ENCODE measurements at regions not wholly inside any gene's neighbourhood (a gene's known extent, or its start where the extent isn't known, plus 50 kb on each side); places are given as distances from the start of the nearest gene placed in this dataset.
"Not testable (repeated sequence)": the region's sequence is repeated elsewhere in the genome, so short reads cannot be mapped to it uniquely, and the experiment has no call there.

DNA sequence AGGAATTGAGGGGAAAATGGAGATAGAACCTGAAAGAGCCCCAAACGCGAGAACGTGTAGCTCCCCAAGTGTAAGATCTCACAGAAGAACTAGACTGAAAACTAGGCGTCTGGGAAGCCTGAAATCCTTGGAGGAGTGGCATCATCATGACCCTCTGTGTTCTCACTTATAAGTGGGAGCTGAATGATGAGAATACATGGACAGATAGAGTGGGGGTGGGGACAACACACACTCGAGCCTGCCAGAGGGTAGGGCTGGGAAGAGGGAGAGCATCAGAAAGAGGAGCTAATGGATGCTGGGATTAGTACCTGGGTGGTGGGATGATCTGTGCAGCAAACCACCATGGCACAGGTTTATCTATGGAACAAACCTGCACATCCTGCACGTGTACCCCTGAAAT is 258.7 kb upstream of the NOTCH2NLA start:
- TF ChIP-seq, protein P1, sequence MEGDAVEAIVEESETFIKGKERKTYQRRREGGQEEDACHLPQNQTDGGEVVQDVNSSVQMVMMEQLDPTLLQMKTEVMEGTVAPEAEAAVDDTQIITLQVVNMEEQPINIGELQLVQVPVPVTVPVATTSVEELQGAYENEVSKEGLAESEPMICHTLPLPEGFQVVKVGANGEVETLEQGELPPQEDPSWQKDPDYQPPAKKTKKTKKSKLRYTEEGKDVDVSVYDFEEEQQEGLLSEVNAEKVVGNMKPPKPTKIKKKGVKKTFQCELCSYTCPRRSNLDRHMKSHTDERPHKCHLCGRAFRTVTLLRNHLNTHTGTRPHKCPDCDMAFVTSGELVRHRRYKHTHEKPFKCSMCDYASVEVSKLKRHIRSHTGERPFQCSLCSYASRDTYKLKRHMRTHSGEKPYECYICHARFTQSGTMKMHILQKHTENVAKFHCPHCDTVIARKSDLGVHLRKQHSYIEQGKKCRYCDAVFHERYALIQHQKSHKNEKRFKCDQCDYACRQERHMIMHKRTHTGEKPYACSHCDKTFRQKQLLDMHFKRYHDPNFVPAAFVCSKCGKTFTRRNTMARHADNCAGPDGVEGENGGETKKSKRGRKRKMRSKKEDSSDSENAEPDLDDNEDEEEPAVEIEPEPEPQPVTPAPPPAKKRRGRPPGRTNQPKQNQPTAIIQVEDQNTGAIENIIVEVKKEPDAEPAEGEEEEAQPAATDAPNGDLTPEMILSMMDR (IDR thresholded peaks at IDR 0.05): not testable (repeated sequence)
- not testable (repeated sequence) for TF ChIP-seq POLR2AphosphoS5, POLR2A (IDR thresholded peaks at IDR 0.05)

All from upper lobe of left lung (tissue), 4 donors.